GM18507 (cell line): ENCODE measurements at regions not wholly inside any gene's neighbourhood (a gene's known extent, or its start where the extent isn't known, plus 50 kb on each side); places are given as distances from the start of the nearest gene placed in this dataset.
"Not testable (repeated sequence)": the region's sequence is repeated elsewhere in the genome, so short reads cannot be mapped to it uniquely, and the experiment has no call there.

Experiments
- DNase-seq: peaks from one replicate; pipeline ENCODE4 v3.0.0; 2011; ENCODE audit warnings: low read depth; ENCODE audit not compliant: insufficient read length; ENCODE audit errors: extremely low spot score
- FAIRE-seq: peaks from 2 replicates; lab custom pipeline; 2011; peaks lifted over from hg19 to GRCh38; lab: Jason Lieb, UNC

DNA sequence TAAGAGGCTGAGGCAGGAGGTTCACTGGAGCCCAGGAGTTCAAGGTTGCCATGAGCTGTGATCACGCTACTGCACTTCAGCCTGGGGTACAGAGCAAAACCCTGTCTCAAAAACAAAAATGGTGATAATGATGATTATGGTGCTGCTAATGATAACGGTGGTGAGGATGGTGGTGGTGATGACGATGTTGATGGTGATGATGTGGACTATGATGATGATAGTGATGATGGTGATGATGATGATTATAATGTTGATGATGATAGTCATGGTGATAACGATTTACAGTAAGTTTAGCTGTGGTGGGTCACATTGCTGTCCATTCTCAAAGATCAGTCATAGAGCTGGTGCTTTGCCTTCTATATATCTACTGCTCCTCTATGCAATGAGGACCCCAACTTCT lies 1340.6 kb downstream of the UQCRFS1 start:
- DNase-seq: no peak
- no peak for FAIRE-seq

DNA sequence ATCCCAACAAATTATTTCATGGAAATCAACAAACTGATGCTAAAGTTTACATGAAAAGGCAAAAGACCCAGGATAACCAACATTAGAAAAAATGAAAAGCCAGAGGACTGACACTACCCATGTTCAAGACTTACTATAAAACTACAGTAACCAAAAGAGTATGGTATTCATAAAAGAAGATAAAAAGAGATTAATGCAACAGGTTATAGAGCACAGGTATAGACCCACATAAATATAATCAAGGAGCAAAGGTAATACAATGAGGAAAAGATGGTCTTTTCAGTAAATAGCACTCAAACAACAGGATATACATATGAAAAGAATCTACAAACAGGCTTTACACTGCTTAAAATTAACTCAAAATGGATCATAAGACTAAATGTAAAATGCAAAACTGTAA lies 1342.7 kb downstream of the UQCRFS1 start:
- no peak for DNase-seq
- no peak for FAIRE-seq

DNA sequence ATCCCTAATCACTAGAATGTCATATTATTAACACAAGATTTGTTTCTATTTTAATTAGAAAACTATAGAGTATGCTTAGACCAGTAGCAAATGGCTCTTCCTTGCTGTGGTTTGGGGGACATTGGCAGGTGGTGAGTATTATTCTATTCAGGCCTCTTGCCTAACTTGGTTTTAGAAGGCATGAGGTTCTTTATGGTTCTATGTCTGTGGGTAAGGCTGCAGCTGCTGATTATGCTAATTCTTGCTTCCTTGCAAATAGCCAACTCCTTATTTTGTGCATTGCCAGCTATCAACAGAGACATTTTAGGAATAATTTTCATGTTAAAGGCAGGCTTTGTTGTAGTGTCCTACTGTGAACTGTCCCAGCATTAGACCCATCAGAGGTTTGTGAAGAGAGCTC lies 1344.9 kb downstream of the UQCRFS1 start:
- FAIRE-seq: no peak

GRCh38 chr19:27865927-27866777 lies 1346.8 kb downstream of the UQCRFS1 start:
- FAIRE-seq: no peak
- DNase-seq: no peak

More for the DNA sequence above, 1344.9 kb downstream of the UQCRFS1 start:
- no peak for DNase-seq

DNA sequence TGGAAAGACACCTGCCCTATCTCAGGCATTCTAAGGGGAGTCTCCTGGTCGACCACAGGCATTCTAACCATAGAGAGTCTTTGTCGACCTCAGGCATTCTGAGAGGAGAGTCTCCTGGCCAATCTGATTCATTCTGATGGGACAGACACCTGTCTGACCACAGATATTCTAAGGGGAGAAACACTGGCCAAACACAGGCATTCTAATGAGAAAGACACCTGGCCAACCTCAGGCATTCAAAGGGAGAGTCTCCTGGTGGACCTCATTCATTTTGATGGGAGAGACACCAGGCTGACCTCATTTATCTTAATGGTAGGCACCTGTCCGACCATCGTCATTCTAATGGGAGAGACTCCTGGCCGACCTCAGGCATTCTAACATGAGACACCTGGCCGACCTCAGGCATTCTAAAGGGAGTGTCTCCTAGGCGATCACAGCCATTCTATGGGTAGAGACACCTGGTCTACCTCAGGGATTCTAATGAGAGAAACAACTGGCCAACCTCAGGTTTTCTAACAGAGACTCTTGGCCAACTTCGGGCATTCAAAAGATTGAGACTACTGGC lies 1351.5 kb downstream of the UQCRFS1 start:
- DNase-seq (no peak), FAIRE-seq (no peak)

- no peak for FAIRE-seq
- DNase-seq: no peak
Measured at GRCh38 chr19:27860309-27860934, 1352.5 kb downstream of the UQCRFS1 start.

GRCh38 chr19:27859689-27860088 lies 1353.3 kb downstream of the UQCRFS1 start:
- FAIRE-seq (no peak), DNase-seq (no peak)

DNA sequence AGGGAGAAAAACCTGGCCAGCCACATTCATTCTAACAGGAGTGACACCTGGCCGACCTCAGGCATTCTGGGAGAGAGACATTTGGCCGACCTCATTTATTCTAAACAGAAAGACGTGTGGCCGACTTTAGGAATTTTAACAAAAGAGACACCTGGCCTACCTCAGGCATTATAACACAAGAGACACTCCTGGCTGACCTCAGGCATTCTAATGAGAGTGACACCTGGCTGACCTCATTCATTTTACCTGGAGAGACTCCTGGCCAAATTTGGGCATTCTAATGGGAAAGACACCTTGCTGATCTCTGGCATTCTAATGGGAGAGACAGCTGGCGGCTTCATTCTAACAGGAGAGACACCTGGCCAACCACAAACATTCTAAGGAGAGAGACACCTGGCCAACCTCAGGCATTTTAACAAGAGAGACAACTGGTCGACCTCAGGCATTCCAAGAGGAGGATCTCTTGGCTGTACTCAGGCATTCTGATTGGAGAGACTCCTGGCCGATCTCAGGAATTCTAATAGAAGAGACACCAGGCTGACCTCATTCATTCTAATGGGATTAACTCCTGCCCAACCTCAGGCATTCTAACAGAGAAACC lies 1353.9 kb downstream of the UQCRFS1 start:
- no peak for FAIRE-seq
- DNase-seq: no peak

- DNase-seq, FAIRE-seq: not testable (repeated sequence)
Measured at GRCh38 chr19:27852931-27853330, 1360.0 kb downstream of the UQCRFS1 start.

- DNase-seq (no peak), FAIRE-seq (no peak)
Measured at GRCh38 chr19:27851543-27852060, 1361.3 kb downstream of the UQCRFS1 start.

- FAIRE-seq (no peak), DNase-seq (no peak)
Measured at GRCh38 chr19:27851002-27851481, 1361.9 kb downstream of the UQCRFS1 start.

GRCh38 chr19:27846944-27847343 lies 1366.0 kb downstream of the UQCRFS1 start:
- no peak for FAIRE-seq
- no peak for DNase-seq

- DNase-seq (no peak), FAIRE-seq (no peak)
Measured at GRCh38 chr19:27844261-27844660, 1368.7 kb downstream of the UQCRFS1 start.

GRCh38 chr19:27843861-27844260 lies 1369.1 kb downstream of the UQCRFS1 start:
- no peak for DNase-seq
- FAIRE-seq: no peak

DNA sequence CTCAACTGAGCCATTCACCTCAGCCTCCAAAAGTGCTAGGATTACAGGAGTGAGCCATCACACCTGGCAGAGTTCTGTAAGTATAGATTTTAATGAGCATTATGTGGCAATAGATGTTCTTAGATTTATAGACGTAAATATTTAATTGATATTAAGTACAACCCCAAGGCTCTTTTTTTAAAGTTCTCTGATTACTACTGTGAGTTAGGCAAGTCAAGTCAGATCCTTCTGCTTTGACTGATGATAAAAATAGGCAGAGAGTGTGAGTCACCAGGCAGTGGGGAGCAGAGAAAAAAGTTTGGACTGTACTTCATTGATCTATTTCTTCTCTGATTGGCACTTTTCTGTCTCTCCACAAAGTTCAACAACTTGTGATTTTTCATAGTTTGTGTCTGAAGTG lies 1379.9 kb downstream of the UQCRFS1 start:
- DNase-seq (no peak), FAIRE-seq (no peak)

DNA sequence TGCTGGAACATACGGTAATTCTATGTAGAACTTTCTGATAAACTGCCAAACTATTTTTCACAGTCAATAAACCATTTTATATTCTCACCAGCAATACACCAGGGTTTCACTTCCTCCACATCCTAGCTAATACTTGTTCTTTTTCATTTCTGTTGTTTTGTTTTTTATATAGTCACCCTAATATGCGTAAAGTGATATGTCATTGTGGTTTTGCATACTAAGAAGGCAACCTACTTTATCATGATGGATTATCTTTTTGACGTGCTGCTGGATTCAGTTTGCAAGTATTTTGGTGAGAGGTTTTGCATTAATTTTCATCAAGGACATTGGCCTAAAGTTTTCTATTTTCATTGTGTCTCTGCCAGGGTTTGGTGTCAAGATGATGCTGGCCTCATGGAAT lies 1384.1 kb downstream of the UQCRFS1 start:
- FAIRE-seq: no peak
- no peak for DNase-seq

GRCh38 chr19:27824108-27824507 lies 1388.8 kb downstream of the UQCRFS1 start:
- DNase-seq (no peak), FAIRE-seq (no peak)

GRCh38 chr19:27822336-27822735 lies 1390.6 kb downstream of the UQCRFS1 start:
- FAIRE-seq (no peak), DNase-seq (no peak)

DNA sequence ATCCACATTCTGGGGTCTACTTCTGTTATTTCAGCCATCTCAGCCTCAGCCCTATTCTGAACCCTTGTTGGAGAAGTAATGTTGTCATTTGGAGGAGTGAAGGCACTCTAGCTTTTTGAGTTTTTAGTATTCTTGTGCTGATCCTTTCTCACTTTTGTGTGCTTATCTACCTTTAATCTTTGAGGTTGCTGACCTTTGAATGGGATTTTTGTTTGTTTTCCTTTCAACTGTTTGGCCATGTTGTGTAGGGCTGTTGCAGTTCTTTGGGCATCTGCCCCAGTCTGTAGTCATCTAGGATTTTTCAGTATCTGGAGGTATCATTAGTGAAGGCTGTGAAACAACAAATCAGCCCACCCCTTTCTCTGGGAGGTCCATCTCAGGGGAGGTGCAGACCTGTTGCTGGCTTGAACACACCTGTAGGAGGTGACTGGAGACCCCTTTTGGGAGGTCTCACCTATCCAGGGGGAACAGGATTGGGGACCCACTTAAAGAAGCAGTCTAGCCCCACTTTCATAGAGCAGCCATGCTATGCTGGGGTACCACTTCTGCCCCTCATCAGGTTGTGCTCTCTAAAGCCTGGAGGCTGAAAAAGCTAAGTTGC lies 1391.4 kb downstream of the UQCRFS1 start:
- DNase-seq (no peak), FAIRE-seq (no peak)

GRCh38 chr19:27815985-27816384 lies 1397.0 kb downstream of the UQCRFS1 start:
- no peak for FAIRE-seq

More at GRCh38 chr19:27815985-27816384, 1397.0 kb downstream of the UQCRFS1 start:
- DNase-seq: no peak
